ENCODE measurements at regions not wholly inside any gene's neighbourhood (a gene's known extent, or its start where the extent isn't known, plus 50 kb on each side); places are given as distances from the start of the nearest gene placed in this dataset.
A peak's percentile ranks its signal among the peaks of the same experiment; 100 is the strongest.

DNA sequence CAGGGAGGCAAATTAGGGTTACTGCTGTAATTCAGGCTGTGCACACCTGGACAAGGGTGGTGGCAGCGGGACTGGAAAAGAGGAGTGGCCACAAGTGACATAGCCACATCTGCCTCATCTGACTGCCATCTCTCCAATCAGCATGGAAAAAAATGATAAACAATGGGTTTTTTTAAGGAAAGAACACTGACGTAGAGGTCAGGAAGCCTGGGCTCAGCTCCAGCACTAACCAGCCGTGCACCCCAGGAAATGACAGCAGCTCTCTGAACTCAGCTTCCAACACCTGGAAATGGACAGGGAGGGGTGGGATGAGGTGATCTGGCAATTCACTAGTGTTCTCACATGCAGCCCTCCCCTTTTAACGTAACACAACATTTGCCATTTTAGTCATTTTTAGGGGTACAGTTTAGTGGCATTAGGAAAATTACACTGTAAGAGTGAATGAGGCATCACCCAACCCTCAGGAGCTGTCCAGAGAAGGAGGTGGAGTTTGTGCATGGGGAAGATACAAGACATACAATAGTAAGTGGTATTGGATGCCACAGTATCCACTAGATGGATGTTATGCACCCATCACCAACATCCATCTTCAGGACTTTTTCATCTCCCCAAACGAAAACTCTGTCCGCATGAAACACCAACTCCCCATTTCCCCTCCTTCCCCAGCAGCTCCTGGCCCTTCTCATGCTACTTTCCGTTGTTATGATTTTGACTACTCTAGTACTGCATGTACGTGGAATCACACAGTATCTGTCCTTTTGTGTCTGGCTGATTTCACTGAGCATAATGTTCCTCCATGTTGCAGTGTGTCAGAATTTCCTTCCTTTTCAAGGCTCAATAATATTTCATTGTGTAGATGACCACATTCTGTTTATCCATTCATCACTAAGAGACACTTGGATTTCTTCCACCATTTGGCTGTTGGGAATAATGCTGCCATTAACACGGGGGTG is 215.5 kb upstream of the ECI2 start:
- Histone ChIP-seq H3K27me3 (no peaks in the 10 kb centered on the region), H3K9me3 (no peaks in the 10 kb centered on the region), H3K4me3 (replicated peaks in 1 of 3) (no peak overlapping the region), H3K27ac (peak overlapping the region in 1 of 3 donors; percentile 62), H3K36me3 (no peaks in the 10 kb centered on the region), H3K4me1 (peaks cover 7 to 20% of the 10 kb centered on the region in 2 donors)
- intact Hi-C loops (cut with DNase I): no loop called here
- TF ChIP-seq CTCF (IDR thresholded peaks at IDR 0.05) (no peak), POLR2A (IDR thresholded peaks at IDR 0.05) (no peak)
- 59 to 62% methylated on average over 9 of the region's 9 CpGs for WGBS, 2 donors
- peak in 1 of 2 donors; percentile 10 for DNase-seq

- WGBS, 2 donors: 88 to 94% methylated on average over 6 of the region's 6 CpGs
- Histone ChIP-seq H3K4me1 (peaks cover 7 to 20% of the 10 kb centered on the region in 2 donors), H3K27ac (no peak overlapping the region)
Measured at GRCh38 chr6:4349931-4350330, 214.6 kb upstream of the ECI2 start.

DNA sequence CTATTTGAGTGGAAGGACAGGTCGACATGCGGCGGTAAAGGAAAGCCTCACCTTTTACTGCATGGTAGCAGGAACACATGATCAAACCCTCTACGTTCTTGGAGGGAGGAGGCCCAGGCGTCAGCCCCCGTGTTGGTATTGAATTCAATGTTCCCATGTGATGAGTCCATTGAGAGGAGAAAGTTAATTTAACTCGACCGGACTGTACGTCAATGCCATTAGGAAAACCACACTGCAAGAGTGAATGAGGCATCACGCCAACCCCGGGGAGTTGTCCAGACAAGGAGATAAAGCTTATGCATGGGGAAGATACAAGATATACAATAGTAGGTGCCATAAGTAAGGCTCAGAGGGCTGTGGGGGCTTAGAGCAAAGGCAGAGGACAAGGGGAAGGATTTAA is 213.9 kb upstream of the ECI2 start:
- intact Hi-C loops (cut with DNase I): no loop called here
- Histone ChIP-seq H3K27me3 (no peaks in the 10 kb centered on the region), H3K36me3 (no peaks in the 10 kb centered on the region), H3K27ac (no peak overlapping the region), H3K9me3 (no peaks in the 10 kb centered on the region), H3K4me1 (peaks cover 7 to 20% of the 10 kb centered on the region in 2 donors), H3K4me3 (replicated peaks in 1 of 3) (no peak overlapping the region)
- 89 to 90% methylated on average over 11 of the region's 11 CpGs for WGBS, 2 donors
- no peak for DNase-seq
- TF ChIP-seq CTCF (IDR thresholded peaks at IDR 0.05) (no peak), POLR2A (IDR thresholded peaks at IDR 0.05) (no peak)

More at GRCh38 chr6:4349931-4350330, 214.6 kb upstream of the ECI2 start:
- TF ChIP-seq POLR2A (IDR thresholded peaks at IDR 0.05) (no peak), CTCF (IDR thresholded peaks at IDR 0.05) (no peak)
- Histone ChIP-seq H3K27me3 (no peaks in the 10 kb centered on the region), H3K36me3 (no peaks in the 10 kb centered on the region), H3K4me3 (replicated peaks in 1 of 3) (no peak overlapping the region), H3K9me3 (no peaks in the 10 kb centered on the region)
- DNase-seq: no peak
- intact Hi-C loops (cut with DNase I): no loop called here

DNA sequence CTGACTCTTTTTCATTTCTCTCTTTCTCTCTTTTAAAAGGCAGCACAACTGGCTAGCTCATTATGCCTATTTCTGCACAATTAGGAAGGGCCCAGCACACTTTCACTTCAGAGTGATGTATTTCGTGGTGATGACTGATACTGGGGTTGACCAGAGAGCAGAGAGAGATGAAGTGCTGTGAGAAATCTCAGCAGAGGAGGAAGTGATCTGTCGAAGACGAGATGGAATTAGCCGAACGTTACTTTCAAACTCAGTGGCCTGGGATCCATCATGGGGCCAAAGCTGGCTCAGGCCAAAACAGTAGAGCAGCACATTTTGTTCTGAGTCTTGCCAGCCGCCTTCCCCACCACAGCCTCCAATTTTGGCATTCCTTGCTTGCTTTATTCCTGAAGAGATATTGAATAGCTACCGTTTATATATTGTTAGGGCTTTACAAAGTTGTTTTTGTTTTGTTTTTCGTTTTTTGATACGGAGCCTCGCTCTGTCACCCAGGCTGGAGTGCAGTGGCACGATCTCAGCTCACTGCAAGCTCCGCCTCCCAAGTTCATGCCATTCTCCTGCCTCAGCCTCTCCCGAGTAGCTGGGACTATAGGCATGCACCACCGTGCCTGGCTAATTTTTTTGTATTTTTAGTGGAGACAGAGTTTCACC is 213.2 kb upstream of the ECI2 start:
- H3K9me3 ChIP-seq: no peaks in the 10 kb centered on the region
- DNase-seq: no peak
- no peak overlapping the region for H3K4me3 ChIP-seq (replicated peaks in 1 of 3)
- H3K36me3 ChIP-seq: no peaks in the 10 kb centered on the region
- intact Hi-C loops (cut with DNase I): no loop called here
- H3K4me1 ChIP-seq: peaks cover 7 to 20% of the 10 kb centered on the region in 2 donors
- 77 to 80% methylated on average over 14 of the region's 14 CpGs for WGBS, 2 donors
- TF ChIP-seq CTCF (IDR thresholded peaks at IDR 0.05) (no peak), POLR2A (IDR thresholded peaks at IDR 0.05) (no peak)
- H3K27me3 ChIP-seq: no peaks in the 10 kb centered on the region
- no peak overlapping the region for H3K27ac ChIP-seq

DNA sequence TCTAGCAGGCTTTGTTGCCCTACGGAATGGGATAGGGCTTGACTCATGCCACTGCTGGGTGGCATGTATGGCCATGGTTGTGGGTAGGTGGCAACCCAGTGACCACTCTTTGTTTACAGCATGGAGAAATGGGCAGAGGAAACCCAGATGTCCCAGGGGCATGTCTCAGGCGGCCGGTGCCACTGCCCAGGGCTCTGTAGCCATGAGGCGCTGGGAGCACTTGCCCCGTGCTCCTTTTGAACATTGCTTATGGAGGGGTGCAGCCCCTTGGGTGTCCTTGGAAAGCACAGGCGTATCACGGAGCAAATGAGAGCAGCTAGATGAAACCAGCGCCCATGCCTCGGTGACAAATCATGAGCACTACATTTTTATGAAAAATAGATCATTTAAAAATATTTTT is 212.5 kb upstream of the ECI2 start:
- intact Hi-C loops (cut with DNase I): no loop called here
- Histone ChIP-seq H3K4me1 (peaks cover 7 to 17% of the 10 kb centered on the region in 2 donors), H3K9me3 (no peaks in the 10 kb centered on the region), H3K36me3 (no peaks in the 10 kb centered on the region), H3K4me3 (replicated peaks in 1 of 3) (no peak overlapping the region), H3K27me3 (no peaks in the 10 kb centered on the region), H3K27ac (no peak overlapping the region)
- no peak for DNase-seq
- 92 to 95% methylated on average over 7 to 9 of the region's 9 CpGs for WGBS, 2 donors
- no peak for TF ChIP-seq POLR2A (IDR thresholded peaks at IDR 0.05)
- TF ChIP-seq CTCF (IDR thresholded peaks at IDR 0.05): no peak
